HL-60 (cell line): ENCODE measurements at regions not wholly inside any gene's neighbourhood (a gene's known extent, or its start where the extent isn't known, plus 50 kb on each side); places are given as distances from the start of the nearest gene placed in this dataset.

Experiments used
- DNase-seq, 2 experiments: peaks; one replicate each; pipeline ENCODE4 v3.0.0-alpha.2; 2010 to 2020; ENCODE audit warnings: low read depth in 1 of 2, low spot score in 1 of 2
- H3K27ac ChIP-seq: fragments of 250-450 bp; sonication (Bioruptor Pico); replicated peaks from 2 replicates; pipeline ENCODE4 v1.5.1; 2020; ENCODE audit warnings: mild to moderate bottlenecking, moderate library complexity
- H3K27me3 ChIP-seq: fragments of 250-450 bp; sonication (Bioruptor Pico); 2 replicates; pipeline ENCODE4 v1.5.1; 2021; ENCODE audit warnings: mild to moderate bottlenecking, moderate library complexity; ENCODE audit not compliant: insufficient read depth, poor library complexity, severe bottlenecking
- H3K4me3 ChIP-seq: replicated peaks from 2 replicates; pipeline ENCODE4 v1.5.1; 2011; ENCODE audit warnings: mild to moderate bottlenecking, control low read depth, low read length; ENCODE audit not compliant: insufficient read depth
- CTCF ChIP-seq: IDR thresholded peaks from one replicate; pipeline ENCODE4 v1.5.1; 2011; ENCODE audit warnings: low read length, control low read depth, inconsistent platforms; ENCODE audit not compliant: insufficient read depth
- GABPA ChIP-seq: IDR thresholded peaks from 2 replicates; pipeline ENCODE4 v1.6.1; 2012; ENCODE audit warnings: low read depth
- POLR2AphosphoS5 ChIP-seq: IDR thresholded peaks from 2 replicates; pipeline ENCODE4 v1.6.1; 2012; ENCODE audit warnings: low read depth
- REST ChIP-seq: IDR thresholded peaks from 2 replicates; pipeline ENCODE4 v1.6.1; 2012; ENCODE audit warnings: low read depth; ENCODE audit not compliant: insufficient replicate concordance
- SPI1 ChIP-seq: IDR thresholded peaks from 2 replicates; pipeline ENCODE4 v1.6.1; 2012; ENCODE audit warnings: low read depth, mild to moderate bottlenecking, borderline replicate concordance

- TF ChIP-seq POLR2AphosphoS5 (no peak), CTCF (no peak), GABPA (no peak), REST (no peak), SPI1 (peak; percentile 1; the same call in 1 of the 2 replicates)
These were observed 1088.2 kb upstream of the CITED2 start for GRCh38 chr6:140462453-140463311.

GRCh38 chr6:140462076-140462452 is 1087.6 kb upstream of the CITED2 start:
- DNase-seq = no peak
- TF ChIP-seq CTCF = no peak
- TF ChIP-seq SPI1 = no peak
- TF ChIP-seq REST = no peak
- no peak for TF ChIP-seq GABPA
- TF ChIP-seq POLR2AphosphoS5 = no peak
- Histone ChIP-seq H3K27me3 (no peaks in the 10 kb centered on the region), H3K27ac (no peak overlapping the region), H3K4me3 (no peak overlapping the region)

More at GRCh38 chr6:140462453-140463311, 1088.2 kb upstream of the CITED2 start:
- Histone ChIP-seq H3K27me3 (no peaks in the 10 kb centered on the region), H3K27ac (no peak overlapping the region), H3K4me3 (no peak overlapping the region)
- no peak for DNase-seq

- Histone ChIP-seq H3K27me3 (no peaks in the 10 kb centered on the region), H3K27ac (no peak overlapping the region), H3K4me3 (no peak overlapping the region)
- TF ChIP-seq POLR2AphosphoS5 = no peak
- TF ChIP-seq REST = no peak
- TF ChIP-seq GABPA = no peak
- DNase-seq = no peak
These were observed 1085.8 kb upstream of the CITED2 start for GRCh38 chr6:140460267-140460666.
